ENCODE measurements at regions not wholly inside any gene's neighbourhood (a gene's known extent, or its start where the extent isn't known, plus 50 kb on each side); places are given as distances from the start of the nearest gene placed in this dataset.

- no peak for DNase-seq (ENCODE audit: low read depth)
Observed at GRCh38 chr13:24008679-24009078, 111.4 kb upstream of the C1QTNF9B start.

DNA sequence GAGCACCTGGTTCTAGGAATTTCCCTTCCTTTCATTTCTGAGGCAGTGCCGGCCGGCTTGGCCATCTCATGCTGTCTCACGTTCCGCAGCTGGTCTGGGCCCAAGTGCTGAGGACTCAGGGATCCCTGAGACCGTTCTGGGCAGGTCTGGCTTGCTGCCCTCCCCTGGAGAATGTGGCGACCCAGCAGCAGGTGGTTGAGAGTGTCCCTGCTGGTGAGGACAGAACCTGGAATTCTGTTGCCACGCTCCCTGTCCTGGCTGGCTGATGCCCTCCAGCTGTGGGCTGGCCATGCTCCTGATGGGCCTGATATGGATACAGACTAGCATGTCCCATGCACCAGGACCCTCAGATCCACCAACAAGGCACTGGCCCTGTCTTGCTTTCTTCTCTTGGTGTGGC lies 114.0 kb upstream of the C1QTNF9B start:
- DNase-seq (ENCODE audit: low read depth), result no peak

- DNase-seq (ENCODE audit: low read depth), result no peak
Observed at GRCh38 chr13:24012648-24013047, 115.3 kb upstream of the C1QTNF9B start.

DNA sequence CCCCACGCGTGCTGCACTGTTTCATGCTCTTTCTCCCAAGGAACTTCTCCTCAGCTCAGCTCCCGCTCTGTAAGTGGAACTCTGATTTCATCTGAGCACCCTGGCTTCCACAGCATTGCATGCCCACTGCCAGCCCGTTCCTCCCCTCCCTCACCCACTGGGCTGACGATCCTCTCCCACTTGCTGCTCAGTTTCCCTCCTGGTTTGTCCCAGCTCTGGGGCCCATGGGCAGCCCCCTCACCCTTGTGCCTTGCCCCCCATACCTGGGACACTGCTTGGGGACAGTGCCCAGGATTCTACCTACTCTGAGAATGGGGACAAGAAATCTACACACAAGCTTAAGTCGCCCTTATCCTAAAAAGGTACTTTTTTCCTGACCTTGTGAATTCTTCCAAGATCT lies 115.9 kb upstream of the C1QTNF9B start:
- DNase-seq (ENCODE audit: low read depth), result no peak

DNA sequence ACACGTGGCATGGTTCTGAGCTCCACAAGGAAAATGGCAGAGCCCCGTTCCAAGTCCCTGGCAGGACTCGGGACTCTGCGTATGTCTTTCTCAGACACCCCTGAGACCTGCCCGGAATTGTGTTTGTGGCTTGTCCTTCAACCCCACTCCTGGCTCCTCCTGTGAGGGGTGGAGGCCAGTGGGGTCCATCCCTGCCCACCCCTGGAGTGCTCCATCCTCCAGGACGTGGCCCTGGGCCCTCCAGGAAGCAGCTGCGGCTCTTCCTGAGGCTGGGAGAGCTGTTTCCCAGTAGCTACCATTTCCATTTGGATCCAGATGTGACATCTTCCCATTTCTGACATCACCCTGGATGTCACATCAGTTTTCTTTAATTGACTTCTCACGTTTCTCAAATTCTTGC lies 118.7 kb upstream of the C1QTNF9B start:
- DNase-seq (ENCODE audit: low read depth), result no peak

DNA sequence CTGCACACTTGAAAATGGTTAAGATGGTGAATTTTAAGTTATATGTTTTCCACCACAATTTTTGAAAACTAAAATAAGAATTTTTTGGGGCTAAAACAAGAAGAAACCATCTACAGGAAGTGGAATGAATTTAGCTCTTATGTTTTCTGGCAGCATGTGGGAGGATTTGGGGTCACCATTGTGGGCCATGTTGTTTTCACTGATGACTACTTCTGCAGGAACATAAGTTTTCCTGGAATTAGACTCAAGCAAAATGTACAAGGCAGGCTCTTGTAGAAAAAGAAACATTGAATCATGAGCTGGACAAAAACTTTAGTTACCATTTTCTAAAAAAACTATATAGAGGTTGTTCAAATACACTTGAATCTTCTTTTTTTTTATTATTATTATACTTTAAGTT lies 125.3 kb upstream of the C1QTNF9B start:
- DNase-seq (ENCODE audit: low read depth), result no peak

DNA sequence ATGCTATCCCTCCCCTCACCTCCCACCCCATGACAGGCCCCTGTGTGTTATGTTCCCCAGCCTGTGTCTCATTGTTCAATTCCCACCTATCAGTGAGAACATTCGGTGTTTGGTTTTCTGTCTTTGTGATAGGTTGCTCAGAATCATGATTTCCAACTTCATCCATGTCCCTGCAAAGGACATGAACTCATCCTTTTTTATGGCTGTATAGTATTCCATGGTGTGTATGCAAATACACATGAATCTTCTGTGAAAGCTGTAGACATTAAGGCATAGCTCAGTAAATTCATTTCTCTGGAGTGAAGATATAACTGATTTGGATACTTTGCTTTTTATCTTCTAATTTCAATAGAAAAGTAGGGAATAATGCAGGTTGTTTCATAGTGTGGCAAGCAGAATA lies 125.8 kb upstream of the C1QTNF9B start:
- DNase-seq (ENCODE audit: low read depth), result no peak

GRCh38 chr13:24027494-24027893 lies 130.2 kb upstream of the C1QTNF9B start:
- no peak for DNase-seq (ENCODE audit: low read depth)

GRCh38 chr13:24032252-24032651 lies 128.3 kb upstream of the SPATA13 start:
- DNase-seq (ENCODE audit: low read depth), result peak; percentile 61

GRCh38 chr13:24032674-24033073 lies 127.8 kb upstream of the SPATA13 start:
- no peak for DNase-seq (ENCODE audit: low read depth)

DNA sequence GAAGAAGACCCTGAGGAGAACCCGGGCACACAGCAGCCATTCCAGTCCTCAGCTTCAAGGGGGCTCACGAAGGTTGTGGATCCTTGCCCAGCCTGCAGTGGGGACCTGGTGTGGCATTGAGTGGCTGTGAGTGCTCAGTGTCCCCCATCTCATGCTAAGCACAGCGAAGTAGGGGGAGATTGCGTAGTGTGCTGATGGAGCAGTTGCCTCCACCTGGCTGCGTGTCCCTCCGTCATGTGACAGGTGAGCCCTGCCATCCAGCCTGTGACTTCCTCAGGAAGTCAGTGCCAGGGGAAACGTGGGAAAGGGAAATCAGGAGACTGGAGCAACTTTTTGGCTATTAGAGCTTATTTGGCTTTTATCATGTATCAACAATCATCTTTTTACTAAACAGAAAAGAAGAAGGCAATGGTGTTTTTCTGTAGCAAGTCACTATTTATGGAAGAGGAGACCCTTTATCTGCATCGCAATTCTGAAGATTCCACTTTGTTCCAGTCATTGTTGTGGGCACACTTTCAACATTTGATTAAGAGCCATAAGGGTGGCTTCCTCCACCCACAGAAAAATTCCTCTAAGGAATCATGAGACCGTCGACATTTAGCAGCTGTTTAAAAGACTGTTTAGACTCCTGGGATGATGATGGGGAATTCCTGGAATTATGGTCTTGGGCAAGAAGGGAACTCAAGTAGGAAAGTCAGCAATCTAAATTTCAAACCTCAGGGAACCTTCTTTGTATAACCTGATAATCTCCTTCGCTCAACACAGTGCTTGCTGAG lies 126.8 kb upstream of the SPATA13 start:
- DNase-seq (ENCODE audit: low read depth), result no peak

DNA sequence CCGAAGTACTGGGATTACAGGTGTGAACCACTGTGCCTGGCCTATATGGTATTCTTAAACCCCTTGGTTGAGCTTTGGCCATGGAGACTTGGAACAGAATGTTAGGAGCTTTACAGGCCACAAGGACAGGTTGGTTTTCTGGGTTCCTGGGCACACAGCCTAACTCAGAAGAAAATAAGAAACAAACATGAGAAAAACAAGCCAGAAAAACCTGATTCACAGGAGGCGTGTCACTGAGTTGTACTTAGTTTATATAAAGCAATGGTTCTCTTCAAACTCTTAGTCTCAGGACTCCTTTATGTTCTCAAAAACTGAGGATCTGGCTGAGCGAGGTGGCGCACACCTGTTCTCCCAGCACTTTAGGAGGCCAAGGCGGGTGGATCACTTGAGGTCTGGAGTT lies 125.1 kb upstream of the SPATA13 start:
- DNase-seq (ENCODE audit: low read depth), result no peak

GRCh38 chr13:24036115-24036514 lies 124.4 kb upstream of the SPATA13 start:
- DNase-seq (ENCODE audit: low read depth), result peak; percentile 40

GRCh38 chr13:24038405-24038804 lies 122.1 kb upstream of the SPATA13 start:
- DNase-seq (ENCODE audit: low read depth), result no peak

- DNase-seq (ENCODE audit: low read depth), result no peak
Observed at GRCh38 chr13:24038841-24039330, 121.6 kb upstream of the SPATA13 start.

- DNase-seq (ENCODE audit: low read depth), result no peak
Observed at GRCh38 chr13:24039621-24040475, 120.7 kb upstream of the SPATA13 start.

- DNase-seq (ENCODE audit: low read depth), result no peak
Observed at GRCh38 chr13:24040835-24041234, 119.7 kb upstream of the SPATA13 start.

GRCh38 chr13:24041651-24042225 lies 118.8 kb upstream of the SPATA13 start:
- DNase-seq (ENCODE audit: low read depth), result no peak

DNA sequence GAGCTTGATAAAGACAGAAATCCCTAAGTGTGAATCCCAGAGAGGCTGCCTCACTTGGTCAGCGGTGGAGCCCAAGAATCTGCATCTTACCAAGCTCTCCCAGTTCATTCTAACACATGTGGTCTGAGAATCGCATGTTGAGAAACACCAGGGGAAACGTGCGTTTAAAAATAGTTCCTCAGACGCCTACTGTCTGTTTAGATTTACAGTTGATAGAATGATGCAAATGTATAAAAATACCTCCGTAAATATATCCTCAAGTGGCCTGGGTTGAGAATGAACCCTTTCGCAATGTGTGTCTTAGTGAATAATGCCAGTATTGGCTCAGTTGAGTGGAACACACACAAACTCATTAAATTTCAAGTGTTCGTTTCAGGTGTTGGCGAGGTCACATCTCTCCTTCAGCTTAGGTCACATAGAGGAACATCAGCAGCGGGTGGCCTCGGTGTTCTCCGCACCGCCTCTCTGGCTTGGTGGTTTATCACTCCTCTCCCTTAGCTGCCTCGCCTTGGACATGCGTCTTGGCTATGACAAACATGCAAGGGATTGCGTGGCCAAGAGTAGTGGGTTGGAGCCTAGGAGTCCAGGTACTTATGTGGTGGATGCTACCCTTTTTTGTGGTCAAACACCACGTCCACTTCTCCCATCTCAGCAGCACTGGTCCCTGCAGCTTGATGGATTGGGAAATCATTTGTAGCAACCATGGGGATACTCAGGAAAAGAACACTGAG lies 117.6 kb upstream of the SPATA13 start:
- no peak for DNase-seq (ENCODE audit: low read depth)

GRCh38 chr13:24043590-24044350 lies 116.8 kb upstream of the SPATA13 start:
- DNase-seq (ENCODE audit: low read depth), result no peak

DNA sequence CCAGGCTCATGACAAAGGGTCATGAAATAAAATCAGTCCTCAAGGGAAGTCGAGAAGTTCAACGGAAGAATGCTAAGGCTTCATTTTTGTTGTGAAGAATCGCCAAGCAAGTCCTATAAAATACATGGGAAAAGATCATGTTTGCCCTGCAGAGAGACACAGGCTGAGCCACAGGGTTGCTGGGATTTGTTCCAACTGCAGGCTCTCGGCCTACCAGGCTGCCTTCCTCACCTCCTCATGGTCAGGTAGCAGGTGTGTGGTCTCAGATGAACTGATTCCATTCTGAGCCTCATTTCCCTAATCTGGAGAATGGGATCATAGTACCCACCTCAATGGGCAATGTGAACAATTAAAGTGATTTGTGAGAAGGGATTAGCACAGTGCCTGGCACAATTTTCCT lies 114.9 kb upstream of the SPATA13 start:
- DNase-seq (ENCODE audit: low read depth), result no peak
